Mammary epithelial cell (primary cell): ENCODE measurements at regions not wholly inside any gene's neighbourhood (a gene's known extent, or its start where the extent isn't known, plus 50 kb on each side); places are given as distances from the start of the nearest gene placed in this dataset.

Experiments used
- EZH2 ChIP-seq: IDR thresholded peaks from 2 replicates; pipeline ENCODE4 v1.6.1; 2012; ENCODE audit warnings: low read length, inconsistent platforms, borderline replicate concordance
- TF ChIP-seq, protein P1 (sequence below), 2 donors: IDR thresholded peaks in 1 of 2; conservative IDR thresholded peaks in 1 of 2; 2 replicates each; pipeline ENCODE4 v1.5.1; 2011 to 2012; ENCODE audit warnings: inconsistent platforms in 2 of 2, low read length in 2 of 2, mild to moderate bottlenecking in 2 of 2, control low read depth in 1 of 2, low read depth in 1 of 2; ENCODE audit not compliant: insufficient read depth in 1 of 2; ENCODE audit errors: extremely low read depth in 1 of 2

DNA sequence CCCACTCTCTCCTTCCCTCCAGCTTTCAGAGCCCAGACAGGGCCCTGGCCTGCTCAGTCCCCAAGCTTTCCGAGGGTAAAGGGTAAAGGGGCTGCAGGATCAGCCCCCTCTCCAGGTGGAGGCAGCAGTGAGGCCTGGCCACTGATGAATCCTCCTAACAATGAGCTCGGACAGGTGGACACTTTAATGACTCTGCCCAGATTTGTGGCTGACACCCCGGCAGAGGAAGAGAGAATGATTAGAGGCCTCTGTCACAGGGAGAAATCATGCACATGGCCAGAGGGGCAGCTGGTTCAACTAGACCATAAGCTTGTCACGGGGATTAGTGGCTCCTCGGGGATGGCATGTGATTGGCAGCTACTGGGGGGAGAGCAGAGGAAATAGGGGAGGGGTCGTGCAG, 587.5 kb upstream of the B3GAT1 start:
- TF ChIP-seq, protein P1, sequence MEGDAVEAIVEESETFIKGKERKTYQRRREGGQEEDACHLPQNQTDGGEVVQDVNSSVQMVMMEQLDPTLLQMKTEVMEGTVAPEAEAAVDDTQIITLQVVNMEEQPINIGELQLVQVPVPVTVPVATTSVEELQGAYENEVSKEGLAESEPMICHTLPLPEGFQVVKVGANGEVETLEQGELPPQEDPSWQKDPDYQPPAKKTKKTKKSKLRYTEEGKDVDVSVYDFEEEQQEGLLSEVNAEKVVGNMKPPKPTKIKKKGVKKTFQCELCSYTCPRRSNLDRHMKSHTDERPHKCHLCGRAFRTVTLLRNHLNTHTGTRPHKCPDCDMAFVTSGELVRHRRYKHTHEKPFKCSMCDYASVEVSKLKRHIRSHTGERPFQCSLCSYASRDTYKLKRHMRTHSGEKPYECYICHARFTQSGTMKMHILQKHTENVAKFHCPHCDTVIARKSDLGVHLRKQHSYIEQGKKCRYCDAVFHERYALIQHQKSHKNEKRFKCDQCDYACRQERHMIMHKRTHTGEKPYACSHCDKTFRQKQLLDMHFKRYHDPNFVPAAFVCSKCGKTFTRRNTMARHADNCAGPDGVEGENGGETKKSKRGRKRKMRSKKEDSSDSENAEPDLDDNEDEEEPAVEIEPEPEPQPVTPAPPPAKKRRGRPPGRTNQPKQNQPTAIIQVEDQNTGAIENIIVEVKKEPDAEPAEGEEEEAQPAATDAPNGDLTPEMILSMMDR (conservative IDR thresholded peaks at IDR 0.05 in 1 of 2, IDR thresholded peaks at IDR 0.05 in 1 of 2; ENCODE audit: extremely low read depth in 1 of 2, insufficient read depth in 1 of 2, low read depth in 1 of 2, low read length in 2 of 2), result no peak
- TF ChIP-seq EZH2, result no peak
